ENCODE measurements at regions not wholly inside any gene's neighbourhood (a gene's known extent, or its start where the extent isn't known, plus 50 kb on each side); places are given as distances from the start of the nearest gene placed in this dataset.

DNA sequence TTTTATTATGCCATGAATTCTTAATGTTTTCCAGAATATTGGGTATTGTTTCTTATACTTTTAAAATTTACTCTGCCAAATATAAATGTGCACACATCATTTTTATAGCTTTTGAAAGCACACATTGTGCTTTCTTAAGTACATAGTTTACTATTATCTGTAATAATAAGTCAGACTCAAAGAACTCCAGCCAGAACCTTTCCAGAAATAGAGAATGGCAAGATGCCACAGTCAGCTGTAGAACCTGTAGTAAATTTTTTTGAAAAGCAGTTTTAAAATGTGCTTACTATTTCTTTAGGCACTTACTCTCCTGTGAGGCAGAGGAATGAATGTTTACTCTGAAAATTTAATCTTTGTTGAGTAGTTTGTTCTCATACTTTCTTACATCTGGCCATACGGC lies 1287.1 kb downstream of the PCDH9 start:
- WGBS, 2 donors (ENCODE audit: low coverage in 1 of 2), result 27 to 44% methylated on average over 1 of the region's 1 CpG
- peak; percentile 71 for ATAC-seq
- H3K4me3 ChIP-seq, result no peak overlapping the region
- no peaks in the 10 kb centered on the region for H3K9me3 ChIP-seq
- H3K4me1 ChIP-seq, result peaks cover 0 to 17% (median 2%) of the 10 kb centered on the region in 3 donors
- H3K27me3 ChIP-seq, result no peaks in the 10 kb centered on the region
- H3K27ac ChIP-seq, result peak overlapping the region in 3 of 4 donors; percentile 37 to 46 (median 41)
- TF ChIP-seq, protein P1, sequence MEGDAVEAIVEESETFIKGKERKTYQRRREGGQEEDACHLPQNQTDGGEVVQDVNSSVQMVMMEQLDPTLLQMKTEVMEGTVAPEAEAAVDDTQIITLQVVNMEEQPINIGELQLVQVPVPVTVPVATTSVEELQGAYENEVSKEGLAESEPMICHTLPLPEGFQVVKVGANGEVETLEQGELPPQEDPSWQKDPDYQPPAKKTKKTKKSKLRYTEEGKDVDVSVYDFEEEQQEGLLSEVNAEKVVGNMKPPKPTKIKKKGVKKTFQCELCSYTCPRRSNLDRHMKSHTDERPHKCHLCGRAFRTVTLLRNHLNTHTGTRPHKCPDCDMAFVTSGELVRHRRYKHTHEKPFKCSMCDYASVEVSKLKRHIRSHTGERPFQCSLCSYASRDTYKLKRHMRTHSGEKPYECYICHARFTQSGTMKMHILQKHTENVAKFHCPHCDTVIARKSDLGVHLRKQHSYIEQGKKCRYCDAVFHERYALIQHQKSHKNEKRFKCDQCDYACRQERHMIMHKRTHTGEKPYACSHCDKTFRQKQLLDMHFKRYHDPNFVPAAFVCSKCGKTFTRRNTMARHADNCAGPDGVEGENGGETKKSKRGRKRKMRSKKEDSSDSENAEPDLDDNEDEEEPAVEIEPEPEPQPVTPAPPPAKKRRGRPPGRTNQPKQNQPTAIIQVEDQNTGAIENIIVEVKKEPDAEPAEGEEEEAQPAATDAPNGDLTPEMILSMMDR (IDR thresholded peaks at IDR 0.05), result no peak
- TF ChIP-seq EP300 (IDR thresholded peaks at IDR 0.05), result no peak
- peak; percentile 68 for TF ChIP-seq POLR2AphosphoS5 (IDR thresholded peaks at IDR 0.05)
- H3K36me3 ChIP-seq, result no peaks in the 10 kb centered on the region

DNA sequence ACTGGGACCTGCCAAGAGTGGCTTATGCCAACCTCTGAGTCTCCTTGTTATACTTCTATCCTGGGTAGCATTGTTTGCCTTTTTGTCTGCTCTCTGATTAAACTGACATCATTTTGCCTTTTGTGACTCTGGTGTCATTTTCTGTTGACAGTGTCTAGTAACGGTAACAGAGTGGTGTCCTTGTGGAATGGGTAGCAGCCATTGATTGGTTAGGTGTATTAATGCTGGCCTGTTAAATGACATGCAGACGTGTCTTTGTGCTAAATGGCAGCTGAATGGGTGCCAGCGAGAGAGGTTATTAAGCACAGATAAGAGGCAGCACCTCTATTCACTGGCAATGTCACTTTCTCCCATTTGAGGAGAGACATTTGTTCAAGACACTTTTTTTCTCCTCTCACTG lies 1289.4 kb downstream of the PCDH9 start:
- Histone ChIP-seq H3K9me3 (no peaks in the 10 kb centered on the region), H3K27me3 (no peaks in the 10 kb centered on the region), H3K36me3 (no peaks in the 10 kb centered on the region), H3K27ac (no peak overlapping the region), H3K4me3 (no peak overlapping the region), H3K4me1 (peaks cover 0 to 25% (median 2%) of the 10 kb centered on the region in 3 donors)
- 80 to 85% methylated on average over 3 of the region's 3 CpGs for WGBS, 2 donors (ENCODE audit: low coverage in 1 of 2)
- no peak for ATAC-seq
- TF ChIP-seq, protein P1 (IDR thresholded peaks at IDR 0.05), result no peak
- TF ChIP-seq POLR2AphosphoS5 (IDR thresholded peaks at IDR 0.05), result no peak
- TF ChIP-seq EP300 (IDR thresholded peaks at IDR 0.05), result no peak
- TF ChIP-seq POLR2A (IDR thresholded peaks at IDR 0.05), result no peak

DNA sequence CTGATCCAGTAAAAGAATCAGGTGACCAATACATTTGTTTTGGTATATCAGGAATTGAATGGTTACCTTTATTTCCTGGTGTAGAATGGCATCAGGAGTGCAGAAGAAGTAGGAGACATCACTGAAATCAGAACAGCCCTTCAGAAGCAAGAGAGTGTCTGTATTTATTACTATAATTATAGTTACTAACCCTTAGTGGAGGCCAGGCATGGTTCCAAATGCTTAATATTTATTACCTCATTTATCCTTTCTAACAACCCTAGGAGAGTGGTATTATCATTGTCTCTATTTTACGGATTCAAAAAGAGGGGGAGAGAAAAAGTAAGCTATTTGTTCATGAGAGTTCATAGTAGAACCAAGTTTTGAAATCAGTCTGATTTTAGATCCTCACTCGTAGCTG lies 1292.9 kb downstream of the PCDH9 start:
- H3K9me3 ChIP-seq, result no peaks in the 10 kb centered on the region
- no peaks in the 10 kb centered on the region for H3K36me3 ChIP-seq
- H3K27me3 ChIP-seq, result no peaks in the 10 kb centered on the region
- 33 to 41% methylated on average over 2 of the region's 2 CpGs for WGBS, 2 donors (ENCODE audit: low coverage in 1 of 2)
- H3K4me1 ChIP-seq, result peaks cover 0 to 7% (median 2%) of the 10 kb centered on the region in 3 donors
- H3K4me3 ChIP-seq, result no peak overlapping the region
- H3K27ac ChIP-seq, result no peak overlapping the region
- TF ChIP-seq, protein P1 (IDR thresholded peaks at IDR 0.05), result no peak
- TF ChIP-seq POLR2AphosphoS5 (IDR thresholded peaks at IDR 0.05) (no peak), EP300 (IDR thresholded peaks at IDR 0.05) (no peak), POLR2A (IDR thresholded peaks at IDR 0.05) (no peak)
- ATAC-seq, result no peak

DNA sequence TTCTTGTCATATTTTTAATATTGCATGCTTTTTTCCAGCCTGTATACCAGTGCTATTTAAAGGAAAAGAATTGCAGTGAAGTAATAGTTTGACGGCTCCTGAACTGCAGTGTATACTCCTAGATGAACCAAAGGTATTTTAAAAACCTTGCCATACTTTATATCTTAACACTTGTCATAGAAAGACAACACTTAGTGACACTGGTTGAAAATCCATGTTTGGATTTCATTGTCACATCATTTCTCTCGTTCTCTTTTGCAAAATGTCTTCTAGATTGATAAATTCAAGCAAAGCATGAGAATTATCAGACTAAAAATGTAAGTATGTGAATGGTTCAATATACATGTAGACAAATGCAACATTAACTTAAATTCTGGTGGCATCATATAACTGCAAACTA lies 1293.9 kb downstream of the PCDH9 start:
- Histone ChIP-seq H3K27me3 (no peaks in the 10 kb centered on the region), H3K4me3 (no peak overlapping the region), H3K27ac (no peak overlapping the region), H3K9me3 (no peaks in the 10 kb centered on the region), H3K4me1 (peaks cover 0 to 7% (median 2%) of the 10 kb centered on the region in 3 donors), H3K36me3 (no peaks in the 10 kb centered on the region)
- 52 to 93% methylated on average over 2 of the region's 2 CpGs for WGBS, 2 donors (ENCODE audit: low coverage in 1 of 2)
- ATAC-seq, result no peak
- TF ChIP-seq, protein P1 (IDR thresholded peaks at IDR 0.05), result no peak
- TF ChIP-seq POLR2A (IDR thresholded peaks at IDR 0.05) (no peak), POLR2AphosphoS5 (IDR thresholded peaks at IDR 0.05) (no peak), EP300 (IDR thresholded peaks at IDR 0.05) (no peak)

DNA sequence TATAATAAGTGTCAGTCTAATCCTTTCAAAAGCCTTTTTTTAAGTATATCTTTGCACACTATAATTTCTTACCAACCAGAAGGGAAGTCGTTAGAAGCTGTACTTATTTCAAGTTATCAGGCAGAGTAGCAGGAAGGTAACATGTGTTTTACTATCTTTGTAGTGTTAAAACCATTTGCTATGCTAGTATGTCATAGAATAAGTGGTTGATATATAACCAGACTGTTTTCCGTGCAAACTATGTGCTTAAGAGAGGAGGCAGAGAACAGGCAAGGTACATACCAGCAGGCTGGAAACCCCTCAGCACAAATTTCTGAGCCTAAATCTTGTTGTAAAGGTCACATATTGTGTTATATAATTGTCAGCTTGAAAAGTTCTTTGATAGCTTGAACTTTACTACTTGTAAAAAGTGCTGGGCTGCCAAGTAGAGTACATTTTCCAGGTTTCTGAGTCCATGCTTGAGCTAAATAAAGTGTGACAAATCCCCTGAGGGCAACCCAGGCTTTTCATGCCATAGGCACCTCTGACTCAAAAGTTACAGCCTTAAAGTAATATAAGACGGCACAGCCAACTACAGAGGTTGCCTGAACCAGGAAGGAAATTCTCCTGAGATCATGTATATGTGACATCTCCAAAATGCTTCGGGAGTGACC lies 1297.4 kb downstream of the PCDH9 start:
- H3K27ac ChIP-seq, result no peak overlapping the region
- H3K36me3 ChIP-seq, result no peaks in the 10 kb centered on the region
- H3K4me1 ChIP-seq, result peaks cover 0 to 7% (median 0%) of the 10 kb centered on the region in 3 donors
- no peaks in the 10 kb centered on the region for H3K9me3 ChIP-seq
- ATAC-seq, result no peak
- no peaks in the 10 kb centered on the region for H3K27me3 ChIP-seq
- WGBS, 2 donors (ENCODE audit: low coverage in 1 of 2), result 72 to 74% methylated on average over 4 of the region's 4 CpGs
- no peak for TF ChIP-seq POLR2A (IDR thresholded peaks at IDR 0.05)
- TF ChIP-seq, protein P1 (IDR thresholded peaks at IDR 0.05), result no peak
- no peak for TF ChIP-seq POLR2AphosphoS5 (IDR thresholded peaks at IDR 0.05)
- H3K4me3 ChIP-seq, result no peak overlapping the region

All from gastroesophageal sphincter (tissue), 4 donors.